Gastrocnemius medialis (tissue), 4 donors: ENCODE measurements at regions not wholly inside any gene's neighbourhood (a gene's known extent, or its start where the extent isn't known, plus 50 kb on each side); places are given as distances from the start of the nearest gene placed in this dataset.

ENCODE experiments used
- CTCF ChIP-seq, 5 experiments: fragments of 450-650 bp in 3 of 5; fragments of 200-600 bp in 2 of 5; sonication (generic) in 2 of 5; IDR thresholded peaks in 4 of 5; conservative IDR thresholded peaks in 1 of 5; 1 replicate in 4 of 5; 2 replicates in 1 of 5; pipeline ENCODE4 v1.5.1; 2016 to 2019; ENCODE audit warnings: antibody characterized with exemption in 5 of 5, mild to moderate bottlenecking in 3 of 5, moderate library complexity in 3 of 5
- POLR2A ChIP-seq, 2 donors: fragments of 450-650 bp; IDR thresholded peaks; one replicate each; pipeline ENCODE4 v1.6.1; 2017; ENCODE audit warnings: antibody characterized with exemption in 2 of 2, mild to moderate bottlenecking in 2 of 2, moderate library complexity in 2 of 2

- no peak for TF ChIP-seq CTCF (IDR thresholded peaks at IDR 0.05 in 4 of 5, conservative IDR thresholded peaks at IDR 0.05 in 1 of 5)
- no peak for TF ChIP-seq POLR2A (IDR thresholded peaks at IDR 0.05)
These were observed 659.0 kb upstream of the GNPDA2 start for GRCh38 chr4:45385306-45385705.
